OCI-LY7 (cell line): ENCODE measurements at regions not wholly inside any gene's neighbourhood (a gene's known extent, or its start where the extent isn't known, plus 50 kb on each side); places are given as distances from the start of the nearest gene placed in this dataset.

Experiments used
- EZH2phosphoT487 ChIP-seq: fragments of 200-600 bp; sonication (generic); IDR thresholded peaks from 2 replicates; pipeline ENCODE4 v1.6.1; 2018; ENCODE audit warnings: low read depth, borderline replicate concordance, mild to moderate bottlenecking, mixed run types, antibody characterized with exemption, low read length, moderate library complexity, mixed read lengths
- TF ChIP-seq, protein P1 (sequence below): fragments of 200-600 bp; sonication (generic); conservative IDR thresholded peaks from 2 replicates; pipeline ENCODE4 v1.5.1; 2014; ENCODE audit warnings: mild to moderate bottlenecking, antibody characterized with exemption, low read length, moderate library complexity, mixed read lengths

DNA sequence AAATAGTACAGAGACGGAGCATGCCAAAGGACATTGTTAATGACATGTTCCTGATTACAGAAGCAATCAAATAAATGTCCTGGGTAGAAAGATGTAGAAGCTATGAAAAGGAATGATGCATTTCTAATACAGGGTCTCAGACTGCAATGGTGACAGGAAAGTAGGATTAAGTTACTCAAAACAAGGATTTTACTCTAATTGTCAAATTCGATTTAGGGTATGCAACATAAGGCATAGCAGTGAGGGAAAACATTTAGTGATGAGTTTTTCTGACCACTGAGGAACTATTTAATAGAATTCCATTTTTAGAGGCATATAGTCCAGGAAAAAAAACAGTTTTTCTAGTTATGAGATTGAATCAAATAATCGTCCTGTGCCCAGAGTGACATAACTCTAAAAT is 715.1 kb upstream of the ACO1 start:
- TF ChIP-seq, protein P1, sequence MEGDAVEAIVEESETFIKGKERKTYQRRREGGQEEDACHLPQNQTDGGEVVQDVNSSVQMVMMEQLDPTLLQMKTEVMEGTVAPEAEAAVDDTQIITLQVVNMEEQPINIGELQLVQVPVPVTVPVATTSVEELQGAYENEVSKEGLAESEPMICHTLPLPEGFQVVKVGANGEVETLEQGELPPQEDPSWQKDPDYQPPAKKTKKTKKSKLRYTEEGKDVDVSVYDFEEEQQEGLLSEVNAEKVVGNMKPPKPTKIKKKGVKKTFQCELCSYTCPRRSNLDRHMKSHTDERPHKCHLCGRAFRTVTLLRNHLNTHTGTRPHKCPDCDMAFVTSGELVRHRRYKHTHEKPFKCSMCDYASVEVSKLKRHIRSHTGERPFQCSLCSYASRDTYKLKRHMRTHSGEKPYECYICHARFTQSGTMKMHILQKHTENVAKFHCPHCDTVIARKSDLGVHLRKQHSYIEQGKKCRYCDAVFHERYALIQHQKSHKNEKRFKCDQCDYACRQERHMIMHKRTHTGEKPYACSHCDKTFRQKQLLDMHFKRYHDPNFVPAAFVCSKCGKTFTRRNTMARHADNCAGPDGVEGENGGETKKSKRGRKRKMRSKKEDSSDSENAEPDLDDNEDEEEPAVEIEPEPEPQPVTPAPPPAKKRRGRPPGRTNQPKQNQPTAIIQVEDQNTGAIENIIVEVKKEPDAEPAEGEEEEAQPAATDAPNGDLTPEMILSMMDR, result no peak
- no peak for TF ChIP-seq EZH2phosphoT487
